K562 (cell line): ENCODE measurements at regions not wholly inside any gene's neighbourhood (a gene's known extent, or its start where the extent isn't known, plus 50 kb on each side); places are given as distances from the start of the nearest gene placed in this dataset.

ENCODE experiments used
- AFF1 ChIP-seq, 2 experiments: fragments of 450-650 bp; IDR thresholded peaks; 2 replicates each; pipeline ENCODE4 v1.6.1; 2018; ENCODE audit warnings: mild to moderate bottlenecking in 2 of 2, low read depth in 1 of 2; ENCODE audit not compliant: partially characterized antibody in 2 of 2
- MCM7 ChIP-seq, 2 experiments: fragments of 450-650 bp; IDR thresholded peaks; 2 replicates each; pipeline ENCODE4 v1.6.1; 2016 to 2018
- MECOM ChIP-seq: fragments of 250-450 bp; sonication (Bioruptor Pico); IDR thresholded peaks from 2 replicates; pipeline ENCODE4 v1.8.0; 2022; ENCODE audit warnings: inconsistent platforms
- RAD21 ChIP-seq, 2 experiments: fragments of 250-450 bp in 1 of 2; fragments of 450-650 bp in 1 of 2; sonication (Bioruptor Pico) in 1 of 2; formaldehyde crosslinking in 1 of 2; IDR thresholded peaks in 1 of 2; conservative IDR thresholded peaks in 1 of 2; 2 replicates each; pipeline versions ENCODE4 v1.4.0 to v1.8.0; 2020 to 2022; ENCODE audit warnings: mild to moderate bottlenecking in 2 of 2, moderate library complexity in 1 of 2
- RAD51 ChIP-seq: fragments of 450-650 bp; IDR thresholded peaks from 2 replicates; pipeline ENCODE4 v1.7.1; 2016; ENCODE audit warnings: low read depth, mild to moderate bottlenecking, borderline replicate concordance
- RBM17 ChIP-seq: fragments of 200-400 bp; formaldehyde crosslinking; IDR thresholded peaks from 2 replicates; pipeline ENCODE4 v1.6.1; 2017; ENCODE audit warnings: low read depth, mild to moderate bottlenecking, low read length, borderline replicate concordance
- TAF1 ChIP-seq: IDR thresholded peaks from 2 replicates; pipeline ENCODE4 v1.6.1; 2011; ENCODE audit warnings: mild to moderate bottlenecking, low read length, moderate library complexity; ENCODE audit not compliant: insufficient read depth, control insufficient read depth, severe bottlenecking; ENCODE audit errors: extremely low read depth
- ZBTB11 ChIP-seq, 3 experiments: fragments of 200-800 bp in 1 of 3; fragments of 250-450 bp in 1 of 3; fragments of 450-650 bp in 1 of 3; sonication (Bioruptor Pico) in 1 of 3; sonication (Bioruptor generic) in 1 of 3; formaldehyde crosslinking in 1 of 3; IDR thresholded peaks; 2 replicates each; pipeline versions ENCODE4 v1.6.1 to v1.8.0; 2016 to 2022; ENCODE audit warnings: mild to moderate bottlenecking in 2 of 3, missing genetic modification characterization in 2 of 3, missing compliant biosample characterization in 1 of 3, moderate library complexity in 1 of 3
- ZBTB49 ChIP-seq: sonication (generic); formaldehyde crosslinking; IDR thresholded peaks from 2 replicates; pipeline ENCODE4 v1.8.0; 2022; ENCODE audit warnings: missing genetic modification reagents, mild to moderate bottlenecking, borderline replicate concordance
- ZBTB9 ChIP-seq: fragments of 450-650 bp; formaldehyde crosslinking; IDR thresholded peaks from 2 replicates; pipeline ENCODE4 v1.4.0; 2020; ENCODE audit warnings: mild to moderate bottlenecking, moderate library complexity
- ZNF224 ChIP-seq: sonication (generic); formaldehyde crosslinking; IDR thresholded peaks from 2 replicates; pipeline ENCODE4 v1.8.0; 2022; ENCODE audit warnings: mild to moderate bottlenecking, missing genetic modification reagents
- ZNF277 ChIP-seq: fragments of 250-450 bp; sonication (Bioruptor Pico); IDR thresholded peaks from 2 replicates; pipeline ENCODE4 v1.8.0; 2022; ENCODE audit warnings: inconsistent platforms, mild to moderate bottlenecking, moderate library complexity, borderline replicate concordance
- ZNF589 ChIP-seq: fragments of 200-800 bp; sonication (Bioruptor generic); IDR thresholded peaks from 2 replicates; pipeline ENCODE4 v1.6.1; 2016; ENCODE audit warnings: low read depth, missing genetic modification characterization, missing compliant biosample characterization

- TF ChIP-seq ZBTB11 (CRISPR knock-in tag; IDR thresholded peaks at IDR 0.05) (no peak), MECOM (no peak), ZNF589 (CRISPR knock-in tag) (no peak), RAD51 (peak; percentile 67; the same call in 1 of the 2 replicates), RAD21 (CRISPR knock-in tag; conservative IDR thresholded peaks at IDR 0.05 in 1 of 2, IDR thresholded peaks at IDR 0.05 in 1 of 2) (no peak), RBM17 (no peak), MCM7 (IDR thresholded peaks at IDR 0.05) (no peak), TAF1 (no peak), ZNF224 (CRISPR knock-in tag) (no peak), ZBTB9 (no peak), AFF1 (IDR thresholded peaks at IDR 0.05; ENCODE audit: low read depth in 1 of 2, partially characterized antibody in 2 of 2) (peak in 1 of 2 experiments; percentile 66), ZNF277 (no peak), ZBTB49 (CRISPR knock-in tag) (no peak)
These were observed 80.3 kb upstream of the LYZL2 start (continued) for GRCh38 chr10:30709700-30710358.
